H9 (cell line): ENCODE measurements at regions not wholly inside any gene's neighbourhood (a gene's known extent, or its start where the extent isn't known, plus 50 kb on each side); places are given as distances from the start of the nearest gene placed in this dataset.

ENCODE experiments used
- DNase-seq: peaks from one replicate; pipeline ENCODE4 v3.0.0-alpha.2; 2017
- H2AFZ ChIP-seq: one replicate; pipeline ENCODE4 v1.6.1; 2013; ENCODE audit warnings: mild to moderate bottlenecking, low read length, control low read depth, moderate library complexity
- H2AK5ac ChIP-seq: 2 replicates; pipeline ENCODE4 v1.6.1; 2013; ENCODE audit warnings: low read length, control low read depth, mixed read lengths; ENCODE audit not compliant: insufficient read length
- H2BK120ac ChIP-seq: one replicate; pipeline ENCODE4 v1.6.1; 2013; ENCODE audit warnings: low read depth, mild to moderate bottlenecking, low read length, control low read depth, inconsistent platforms; ENCODE audit not compliant: poor library complexity, severe bottlenecking
- H2BK12ac ChIP-seq: 2 replicates; pipeline ENCODE4 v1.6.1; 2013; ENCODE audit warnings: low read length, control low read depth, mixed read lengths, low read depth; ENCODE audit not compliant: insufficient read length
- H2BK15ac ChIP-seq: 2 replicates; pipeline ENCODE4 v1.6.1; 2013; ENCODE audit warnings: low read depth, low read length, control low read depth
- H2BK20ac ChIP-seq: one replicate; pipeline ENCODE4 v1.6.1; 2013; ENCODE audit warnings: low read depth, mild to moderate bottlenecking, low read length, control low read depth, inconsistent platforms; ENCODE audit not compliant: poor library complexity, severe bottlenecking
- H2BK5ac ChIP-seq: 2 replicates; pipeline ENCODE4 v1.6.1; 2013; ENCODE audit warnings: low read length, control low read depth, mixed read lengths; ENCODE audit not compliant: insufficient read length
- H3K14ac ChIP-seq: 2 replicates; pipeline ENCODE4 v1.6.1; 2013; ENCODE audit warnings: low read length, control low read depth; ENCODE audit not compliant: insufficient read depth
- H3K18ac ChIP-seq: 2 replicates; pipeline ENCODE4 v1.6.1; 2013; ENCODE audit warnings: low read depth, mild to moderate bottlenecking, mixed read lengths, low read length, control low read depth; ENCODE audit not compliant: insufficient read length
- H3K23ac ChIP-seq: 2 replicates; pipeline ENCODE4 v1.6.1; 2013; ENCODE audit warnings: low read length, control low read depth, mixed read lengths, low read depth; ENCODE audit not compliant: insufficient read length
- H3K23me2 ChIP-seq: 2 replicates; pipeline ENCODE4 v1.6.1; 2013; ENCODE audit warnings: low read depth, mild to moderate bottlenecking, mixed read lengths, low read length, control low read depth; ENCODE audit not compliant: insufficient read length, poor library complexity, severe bottlenecking
- H3K27ac ChIP-seq: 2 replicates; pipeline ENCODE4 v1.5.1; 2013; ENCODE audit warnings: low read length, control low read depth, mixed read lengths, low read depth; ENCODE audit not compliant: insufficient read length
- H3K27me3 ChIP-seq: 2 replicates; pipeline ENCODE4 v1.6.1; 2013; ENCODE audit warnings: low read length, control low read depth, inconsistent platforms; ENCODE audit not compliant: insufficient read depth
- H3K4ac ChIP-seq: 2 replicates; pipeline ENCODE4 v1.6.1; 2013; ENCODE audit warnings: low read depth, mild to moderate bottlenecking, control low read depth, inconsistent platforms, low read length, moderate library complexity
- H3K4me1 ChIP-seq: 2 replicates; pipeline ENCODE4 v1.6.1; 2013; ENCODE audit warnings: low read length, control low read depth, inconsistent platforms; ENCODE audit not compliant: insufficient read depth
- H3K4me2 ChIP-seq: 2 replicates; pipeline ENCODE4 v1.6.1; 2013; ENCODE audit warnings: low read length, control low read depth, mixed read lengths; ENCODE audit not compliant: insufficient read length, insufficient read depth
- H3K56ac ChIP-seq: 2 replicates; pipeline ENCODE4 v1.6.1; 2013; ENCODE audit warnings: low read depth, mild to moderate bottlenecking, mixed read lengths, low read length, control low read depth; ENCODE audit not compliant: insufficient read length
- H3K79me1 ChIP-seq: 2 replicates; pipeline ENCODE4 v1.6.1; 2013; ENCODE audit warnings: low read depth, mild to moderate bottlenecking, moderate library complexity, low read length, control low read depth, inconsistent platforms; ENCODE audit not compliant: insufficient read depth, poor library complexity, severe bottlenecking
- H3K79me2 ChIP-seq: 2 replicates; pipeline ENCODE4 v1.6.1; 2013; ENCODE audit warnings: low read length, control low read depth, inconsistent platforms; ENCODE audit not compliant: insufficient read depth
- H3K9ac ChIP-seq: 2 replicates; pipeline ENCODE4 v1.6.1; 2013; ENCODE audit warnings: low read length, control low read depth, mixed read lengths; ENCODE audit not compliant: insufficient read length; ENCODE audit errors: extremely low read depth
- H3K9me3 ChIP-seq: one replicate; pipeline ENCODE4 v1.6.1; 2013; ENCODE audit warnings: low read depth, low read length, inconsistent platforms; ENCODE audit not compliant: control insufficient read depth
- H3T11ph ChIP-seq: one replicate; pipeline ENCODE4 v1.6.1; 2013; ENCODE audit warnings: mild to moderate bottlenecking, low read length, control low read depth, inconsistent platforms
- H4K20me1 ChIP-seq: one replicate; pipeline ENCODE4 v1.6.1; 2013; ENCODE audit not compliant: control insufficient read depth, insufficient read length, insufficient read depth
- H4K5ac ChIP-seq: 2 replicates; pipeline ENCODE4 v1.6.1; 2013; ENCODE audit warnings: low read depth, mild to moderate bottlenecking, mixed read lengths, low read length, control low read depth; ENCODE audit not compliant: insufficient read length
- H4K8ac ChIP-seq: replicated peaks from 2 replicates; pipeline ENCODE4 v1.6.1; 2013; ENCODE audit warnings: low read length, control low read depth, mixed read lengths, low read depth; ENCODE audit not compliant: insufficient read length
- H4K91ac ChIP-seq: 2 replicates; pipeline ENCODE4 v1.6.1; 2013; ENCODE audit warnings: low read depth, mild to moderate bottlenecking, moderate library complexity, mixed read lengths, low read length, control low read depth; ENCODE audit not compliant: insufficient read length
- H3K27ac Mint-ChIP-seq, 3 experiments: 2 replicates in 2 of 3; 3 replicates in 1 of 3; pipeline ENCODE4 v1.8.0; 2020 to 2021; ENCODE audit warnings: mixed read lengths in 3 of 3, mild to moderate bottlenecking in 1 of 3, moderate library complexity in 1 of 3
- H3K27me3 Mint-ChIP-seq: 2 replicates; pipeline ENCODE4 v1.8.0; 2021; ENCODE audit warnings: low read depth, mild to moderate bottlenecking, moderate library complexity, mixed read lengths
- H3K36me3 Mint-ChIP-seq, 3 experiments: 2 replicates in 2 of 3; 3 replicates in 1 of 3; pipeline ENCODE4 v1.8.0; 2020 to 2021; ENCODE audit warnings: low read depth in 3 of 3, mixed read lengths in 3 of 3; ENCODE audit not compliant: insufficient read depth in 1 of 3
- H3K4me1 Mint-ChIP-seq, 2 experiments: 2 replicates each; pipeline ENCODE4 v1.8.0; 2020; ENCODE audit warnings: mixed read lengths in 2 of 2
- H3K4me3 Mint-ChIP-seq, 2 experiments: 2 replicates in 1 of 2; 3 replicates in 1 of 2; pipeline ENCODE4 v1.8.0; 2020 to 2021; ENCODE audit warnings: mild to moderate bottlenecking in 2 of 2, mixed read lengths in 2 of 2, moderate library complexity in 1 of 2
- H3K9me3 Mint-ChIP-seq, 2 experiments: 2 replicates in 1 of 2; 3 replicates in 1 of 2; pipeline ENCODE4 v1.8.0; 2020; ENCODE audit warnings: mild to moderate bottlenecking in 2 of 2, mixed read lengths in 2 of 2, moderate library complexity in 1 of 2
- WGBS: extraction: QIAGEN DNeasy Blood & Tissue Kit; methylation state at CpG from one replicate; pipeline ENCODE4 v1.1.7; 2013; ENCODE audit warnings: missing lambda C conversion rate, low lambda C conversion rate, mixed read lengths; ENCODE audit not compliant: insufficient read length; ENCODE audit errors: extremely low coverage; 5-methylcytosine and 5-hydroxymethylcytosine counted together
- TF ChIP-seq, protein P1 (sequence below): fragments of 200-600 bp; sonication (generic); conservative IDR thresholded peaks from 3 replicates; pipeline ENCODE4 v1.8.0; 2021; ENCODE audit warnings: antibody characterized with exemption, mild to moderate bottlenecking

DNA sequence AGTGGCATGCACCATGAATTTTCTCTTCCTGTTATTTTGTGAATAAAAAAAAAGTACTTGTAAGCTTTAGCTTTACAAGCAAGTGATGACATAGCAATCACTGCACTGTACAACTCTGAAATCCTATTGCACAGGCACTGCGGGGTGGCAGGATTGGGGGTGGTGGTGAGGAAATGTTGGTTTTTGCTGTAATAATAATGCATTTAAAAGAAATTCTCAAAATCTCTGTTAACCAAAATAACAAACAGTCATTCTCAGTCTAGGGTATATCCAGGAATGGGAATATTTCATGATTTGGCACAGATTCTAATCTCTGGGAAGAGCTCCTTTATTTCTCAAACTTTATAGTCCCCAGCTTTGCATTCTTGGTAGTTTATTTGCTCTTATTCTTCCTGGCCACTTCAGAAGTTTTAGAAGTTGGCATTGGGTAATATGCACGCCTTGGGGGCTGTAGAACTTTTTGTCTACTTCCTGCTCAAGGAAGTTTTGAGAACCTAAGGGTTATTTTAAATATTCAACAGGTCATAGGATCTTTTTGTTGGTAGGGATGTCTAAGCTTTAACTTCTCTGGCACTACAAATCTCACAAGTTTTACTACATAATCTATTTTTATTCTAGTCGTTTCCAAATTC lies 353.0 kb upstream of the KLF12 start:
- no peak overlapping the region for H3K9ac ChIP-seq
- no peak overlapping the region for H3K27ac Mint-ChIP-seq
- H2BK5ac ChIP-seq = no peak overlapping the region
- H3K4me2 ChIP-seq = no peak overlapping the region
- no peak overlapping the region for H2BK12ac ChIP-seq
- H3K79me1 ChIP-seq = no peaks in the 10 kb centered on the region
- peaks cover 0 to 4% of the 10 kb centered on the region in 2 experiments; a peak in 2 of 5 replicates for H3K9me3 Mint-ChIP-seq
- H4K8ac ChIP-seq = no peak overlapping the region
- no peak overlapping the region for H2AK5ac ChIP-seq
- H3K4me3 Mint-ChIP-seq = no peak overlapping the region
- no peak overlapping the region for H4K5ac ChIP-seq
- no peaks in the 10 kb centered on the region for H3K79me2 ChIP-seq
- no peak overlapping the region for H3K14ac ChIP-seq
- H3K27ac ChIP-seq = no peak overlapping the region
- DNase-seq = no peak
- no peak overlapping the region for H4K91ac ChIP-seq
- H3K23ac ChIP-seq = no peak overlapping the region
- H3K27me3 Mint-ChIP-seq = no peaks in the 10 kb centered on the region; the same call in none of the 2 replicates
- no peak overlapping the region for H3K18ac ChIP-seq
- no peak overlapping the region for H3T11ph ChIP-seq
- no peak overlapping the region for H2BK20ac ChIP-seq
- TF ChIP-seq, protein P1, sequence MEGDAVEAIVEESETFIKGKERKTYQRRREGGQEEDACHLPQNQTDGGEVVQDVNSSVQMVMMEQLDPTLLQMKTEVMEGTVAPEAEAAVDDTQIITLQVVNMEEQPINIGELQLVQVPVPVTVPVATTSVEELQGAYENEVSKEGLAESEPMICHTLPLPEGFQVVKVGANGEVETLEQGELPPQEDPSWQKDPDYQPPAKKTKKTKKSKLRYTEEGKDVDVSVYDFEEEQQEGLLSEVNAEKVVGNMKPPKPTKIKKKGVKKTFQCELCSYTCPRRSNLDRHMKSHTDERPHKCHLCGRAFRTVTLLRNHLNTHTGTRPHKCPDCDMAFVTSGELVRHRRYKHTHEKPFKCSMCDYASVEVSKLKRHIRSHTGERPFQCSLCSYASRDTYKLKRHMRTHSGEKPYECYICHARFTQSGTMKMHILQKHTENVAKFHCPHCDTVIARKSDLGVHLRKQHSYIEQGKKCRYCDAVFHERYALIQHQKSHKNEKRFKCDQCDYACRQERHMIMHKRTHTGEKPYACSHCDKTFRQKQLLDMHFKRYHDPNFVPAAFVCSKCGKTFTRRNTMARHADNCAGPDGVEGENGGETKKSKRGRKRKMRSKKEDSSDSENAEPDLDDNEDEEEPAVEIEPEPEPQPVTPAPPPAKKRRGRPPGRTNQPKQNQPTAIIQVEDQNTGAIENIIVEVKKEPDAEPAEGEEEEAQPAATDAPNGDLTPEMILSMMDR = no peak
- H3K4ac ChIP-seq = no peak overlapping the region
- no peaks in the 10 kb centered on the region for H4K20me1 ChIP-seq
- no peak overlapping the region for H2BK15ac ChIP-seq
- H3K4me1 Mint-ChIP-seq = no peaks in the 10 kb centered on the region
- no CpG with 5 or more reads among the region's 3 CpGs for WGBS
- H2BK120ac ChIP-seq = no peak overlapping the region
- no peaks in the 10 kb centered on the region for H3K23me2 ChIP-seq
- H3K56ac ChIP-seq = no peak overlapping the region
- no peaks in the 10 kb centered on the region for H3K36me3 Mint-ChIP-seq
- no peak overlapping the region for H2AFZ ChIP-seq
- H3K4me1 ChIP-seq = no peaks in the 10 kb centered on the region
- no peaks in the 10 kb centered on the region for H3K9me3 ChIP-seq
- H3K27me3 ChIP-seq = no peaks in the 10 kb centered on the region
